ENCODE measurements at regions not wholly inside any gene's neighbourhood (a gene's known extent, or its start where the extent isn't known, plus 50 kb on each side); places are given as distances from the start of the nearest gene placed in this dataset.

DNA sequence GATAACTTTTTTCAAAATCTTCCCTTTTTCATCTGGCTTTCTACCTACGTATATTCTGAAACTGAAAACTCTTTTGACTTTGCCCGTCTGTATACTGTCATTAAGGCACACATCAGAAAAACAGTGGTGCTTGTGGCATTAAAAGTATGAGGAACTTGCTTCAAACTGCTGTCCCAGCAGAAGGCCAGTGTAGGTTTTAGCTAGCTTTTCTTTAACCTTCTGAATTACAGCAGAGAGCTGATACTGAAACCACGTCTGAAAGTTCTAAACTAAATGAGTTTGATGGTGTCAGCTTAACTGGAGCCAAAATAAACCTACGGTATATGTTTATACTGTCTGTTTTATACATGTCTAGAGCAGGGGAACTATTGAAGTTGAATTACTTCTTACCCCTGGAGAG lies 283.4 kb downstream of the TFEC start:
- intact Hi-C loops (cut with DNase I): no loop called here
- Histone ChIP-seq H3K36me3 (ENCODE audit: insufficient read depth in 1 of 2, low read depth in 1 of 2) (no peaks in the 10 kb centered on the region), H3K4me3 (no peak overlapping the region), H3K9me3 (no peaks in the 10 kb centered on the region), H3K27ac (no peak overlapping the region), H3K27me3 (ENCODE audit: insufficient read depth in 3 of 3, low read length in 2 of 3) (no peaks in the 10 kb centered on the region), H3K4me1 (no peaks in the 10 kb centered on the region)
- ATAC-seq (no peak), DNase-seq (no peak)
- no peak for TF ChIP-seq CTCF (IDR thresholded peaks at IDR 0.05)
- 50 to 63% (median 54%) methylated on average over 4 of the region's 4 CpGs for WGBS, 3 donors

DNA sequence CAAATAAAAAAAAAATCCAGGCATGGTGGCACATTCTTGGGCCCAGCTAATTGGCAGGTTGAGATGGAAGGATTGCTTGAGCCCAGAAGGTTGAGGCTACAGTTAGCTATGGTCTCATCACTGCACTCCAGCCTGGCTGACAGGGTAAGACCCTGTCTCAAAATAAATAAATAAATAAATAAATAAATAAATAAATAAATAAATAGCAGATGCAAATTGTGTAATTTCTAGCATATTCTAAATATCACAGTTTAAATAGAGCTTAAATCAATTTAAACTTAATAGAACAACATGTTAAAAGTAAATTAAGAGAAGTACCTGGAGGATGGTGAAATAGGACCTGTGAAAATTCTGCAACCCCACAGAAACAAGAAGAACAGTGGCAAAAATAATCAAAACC lies 290.5 kb downstream of the TFEC start:
- H3K27ac ChIP-seq: no peak overlapping the region
- TF ChIP-seq CTCF (IDR thresholded peaks at IDR 0.05): no peak
- no peak for ATAC-seq
- no peaks in the 10 kb centered on the region for H3K36me3 ChIP-seq (ENCODE audit: insufficient read depth in 1 of 2, low read depth in 1 of 2)
- no peaks in the 10 kb centered on the region for H3K27me3 ChIP-seq (ENCODE audit: insufficient read depth in 3 of 3, low read length in 2 of 3)
- DNase-seq: no peak
- no peak overlapping the region for H3K4me3 ChIP-seq
- intact Hi-C loops (cut with DNase I): no loop called here
- H3K9me3 ChIP-seq: no peaks in the 10 kb centered on the region
- H3K4me1 ChIP-seq: no peaks in the 10 kb centered on the region

GRCh38 chr7:115734641-115735040 lies 295.9 kb downstream of the TFEC start:
- no peaks in the 10 kb centered on the region for H3K27me3 ChIP-seq (ENCODE audit: insufficient read depth in 3 of 3, low read length in 2 of 3)
- H3K4me3 ChIP-seq: no peak overlapping the region
- intact Hi-C loops (cut with DNase I): no loop called here
- no peaks in the 10 kb centered on the region for H3K9me3 ChIP-seq
- no peaks in the 10 kb centered on the region for H3K36me3 ChIP-seq (ENCODE audit: insufficient read depth in 1 of 2, low read depth in 1 of 2)
- no peaks in the 10 kb centered on the region for H3K4me1 ChIP-seq
- no peak for ATAC-seq
- WGBS, 3 donors: 76 to 80% (median 80%) methylated on average over 3 of the region's 3 CpGs
- no peak overlapping the region for H3K27ac ChIP-seq
- TF ChIP-seq CTCF (IDR thresholded peaks at IDR 0.05): no peak
- no peak for DNase-seq

DNA sequence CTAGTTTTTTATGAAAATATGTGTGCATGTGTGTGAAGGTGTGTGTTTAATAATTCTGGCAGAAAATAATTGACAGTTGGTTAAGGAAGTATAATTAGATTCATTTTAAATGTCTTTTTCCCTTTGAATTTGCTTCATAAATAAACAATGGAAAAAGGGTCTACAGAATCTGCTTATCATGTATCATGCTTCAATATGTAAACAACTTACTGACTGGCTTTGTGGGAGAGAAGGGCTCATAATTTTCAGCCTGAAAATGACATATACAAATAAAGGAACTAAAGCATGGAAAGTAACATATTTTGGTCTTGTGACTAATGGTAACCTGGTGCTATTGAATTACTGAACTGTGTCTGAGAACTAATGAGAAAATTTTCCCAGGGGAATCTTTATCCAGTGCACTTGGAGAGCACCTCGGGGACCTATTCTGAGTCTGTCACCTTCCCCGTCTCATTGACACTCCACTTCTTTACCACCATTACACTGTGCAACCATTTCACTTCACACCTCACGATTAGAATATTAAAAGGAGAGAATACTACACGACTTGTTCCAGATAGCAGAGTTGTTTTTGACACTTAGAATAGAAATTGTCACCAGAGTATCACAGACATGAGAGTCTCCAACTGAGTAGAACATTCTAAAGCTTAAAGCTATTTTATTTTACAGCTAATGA lies 298.6 kb downstream of the TFEC start:
- Histone ChIP-seq H3K4me1 (no peaks in the 10 kb centered on the region), H3K36me3 (ENCODE audit: insufficient read depth in 1 of 2, low read depth in 1 of 2) (no peaks in the 10 kb centered on the region), H3K4me3 (no peak overlapping the region), H3K9me3 (no peaks in the 10 kb centered on the region), H3K27me3 (ENCODE audit: insufficient read depth in 3 of 3, low read length in 2 of 3) (no peaks in the 10 kb centered on the region), H3K27ac (no peak overlapping the region)
- ATAC-seq (no peak), DNase-seq (no peak)
- intact Hi-C loops (cut with DNase I): no loop called here
- no peak for TF ChIP-seq CTCF (IDR thresholded peaks at IDR 0.05)
- 61 to 66% (median 61%) methylated on average over 4 of the region's 4 CpGs for WGBS, 3 donors

DNA sequence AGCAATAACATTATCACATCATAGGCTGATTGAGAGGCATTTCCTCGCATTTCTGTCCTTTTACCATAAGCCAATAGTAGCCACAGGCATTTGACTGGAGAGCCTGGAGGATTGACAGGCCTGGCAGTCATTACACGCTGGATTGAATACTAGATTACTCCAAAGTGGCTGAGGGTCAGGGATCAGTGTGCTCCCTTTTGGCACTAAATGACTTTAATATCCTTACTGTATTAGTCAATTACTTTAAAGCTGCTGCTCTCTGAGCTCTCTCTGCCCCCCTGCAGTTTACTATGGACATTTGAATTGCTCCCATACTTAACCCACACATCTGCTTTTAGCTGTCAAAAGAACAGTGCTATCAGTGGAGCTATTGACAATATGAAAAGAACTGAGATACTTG lies 302.0 kb downstream of the TFEC start:
- TF ChIP-seq CTCF (IDR thresholded peaks at IDR 0.05): no peak

More for the DNA sequence above, 302.0 kb downstream of the TFEC start:
- intact Hi-C loops (cut with DNase I): no loop called here
- Histone ChIP-seq H3K36me3 (ENCODE audit: insufficient read depth in 1 of 2, low read depth in 1 of 2) (no peaks in the 10 kb centered on the region), H3K27ac (no peak overlapping the region), H3K27me3 (ENCODE audit: insufficient read depth in 3 of 3, low read length in 2 of 3) (no peaks in the 10 kb centered on the region), H3K4me3 (no peak overlapping the region), H3K9me3 (no peaks in the 10 kb centered on the region), H3K4me1 (no peaks in the 10 kb centered on the region)
- 40 to 73% (median 61%) methylated on average over 2 of the region's 2 CpGs for WGBS, 3 donors
- ATAC-seq (no peak), DNase-seq (no peak)
